HUES6 (cell line): ENCODE measurements at regions not wholly inside any gene's neighbourhood (a gene's known extent, or its start where the extent isn't known, plus 50 kb on each side); places are given as distances from the start of the nearest gene placed in this dataset.

Experiments
- H3K27ac ChIP-seq: 2 replicates; pipeline ENCODE4 v1.7.0; 2013; ENCODE audit warnings: low read depth, mild to moderate bottlenecking, low read length, inconsistent platforms
- H3K27me3 ChIP-seq: 2 replicates; pipeline ENCODE4 v1.6.1; 2013; ENCODE audit warnings: low read length; ENCODE audit not compliant: control insufficient read depth, insufficient read depth
- H3K36me3 ChIP-seq: 2 replicates; pipeline ENCODE4 v1.6.1; 2013; ENCODE audit warnings: low read length; ENCODE audit not compliant: control insufficient read depth, insufficient read depth
- H3K4me1 ChIP-seq: 2 replicates; pipeline ENCODE4 v1.6.1; 2013; ENCODE audit warnings: low read length; ENCODE audit not compliant: control insufficient read depth, insufficient read depth
- H3K4me3 ChIP-seq: 2 replicates; pipeline ENCODE4 v1.5.1; 2013; ENCODE audit warnings: low read depth, low read length
- H3K9ac ChIP-seq: one replicate; pipeline ENCODE4 v1.6.1; 2013; ENCODE audit warnings: mild to moderate bottlenecking, low read length
- H3K9me3 ChIP-seq: 2 replicates; pipeline ENCODE4 v1.6.1; 2013; ENCODE audit warnings: low read depth, low read length; ENCODE audit not compliant: control insufficient read depth, insufficient read depth

GRCh38 chr4:170775851-170776250, 686.1 kb upstream of the AADAT start:
- no peaks in the 10 kb centered on the region for H3K4me1 ChIP-seq
- no peaks in the 10 kb centered on the region for H3K9me3 ChIP-seq
- no peaks in the 10 kb centered on the region for H3K36me3 ChIP-seq

GRCh38 chr4:170773709-170774273, 684.0 kb upstream of the AADAT start:
- Histone ChIP-seq H3K36me3 (no peaks in the 10 kb centered on the region), H3K27ac (no peak overlapping the region), H3K27me3 (no peaks in the 10 kb centered on the region), H3K4me3 (no peak overlapping the region), H3K9me3 (no peaks in the 10 kb centered on the region), H3K4me1 (no peaks in the 10 kb centered on the region), H3K9ac (no peak overlapping the region)

More at GRCh38 chr4:170775851-170776250, 686.1 kb upstream of the AADAT start:
- Histone ChIP-seq H3K9ac (no peak overlapping the region), H3K27me3 (no peaks in the 10 kb centered on the region), H3K4me3 (no peak overlapping the region), H3K27ac (no peak overlapping the region)

- H3K4me1 ChIP-seq: no peaks in the 10 kb centered on the region
- no peaks in the 10 kb centered on the region for H3K9me3 ChIP-seq
- no peaks in the 10 kb centered on the region for H3K36me3 ChIP-seq
- H3K27ac ChIP-seq: no peak overlapping the region
- H3K27me3 ChIP-seq: no peaks in the 10 kb centered on the region
- H3K9ac ChIP-seq: no peak overlapping the region
- no peak overlapping the region for H3K4me3 ChIP-seq
Measured at GRCh38 chr4:170772429-170772828, 682.7 kb upstream of the AADAT start.

DNA sequence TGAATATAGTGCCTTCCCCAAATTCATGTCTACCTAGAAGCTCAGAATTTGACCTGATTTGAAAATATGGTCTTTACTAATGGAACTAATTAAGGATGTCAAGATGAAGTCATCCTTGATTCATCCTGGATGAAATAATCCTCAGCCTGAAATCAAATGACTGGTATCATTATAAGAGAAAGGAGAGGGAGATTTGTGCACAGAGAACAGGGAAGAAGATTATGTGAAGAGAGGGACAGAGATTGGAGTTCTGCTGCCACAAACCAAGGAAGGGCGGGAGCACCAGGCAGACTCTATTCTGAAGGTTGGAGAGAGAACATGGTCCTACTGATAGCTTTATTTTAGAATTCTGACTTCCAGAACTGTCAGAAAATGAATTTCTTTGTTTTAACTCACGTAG, 680.9 kb upstream of the AADAT start:
- no peak overlapping the region for H3K4me3 ChIP-seq
- no peaks in the 10 kb centered on the region for H3K36me3 ChIP-seq
- no peak overlapping the region for H3K9ac ChIP-seq
- H3K9me3 ChIP-seq: no peaks in the 10 kb centered on the region
- no peaks in the 10 kb centered on the region for H3K27me3 ChIP-seq
- no peaks in the 10 kb centered on the region for H3K4me1 ChIP-seq
- H3K27ac ChIP-seq: no peak overlapping the region

DNA sequence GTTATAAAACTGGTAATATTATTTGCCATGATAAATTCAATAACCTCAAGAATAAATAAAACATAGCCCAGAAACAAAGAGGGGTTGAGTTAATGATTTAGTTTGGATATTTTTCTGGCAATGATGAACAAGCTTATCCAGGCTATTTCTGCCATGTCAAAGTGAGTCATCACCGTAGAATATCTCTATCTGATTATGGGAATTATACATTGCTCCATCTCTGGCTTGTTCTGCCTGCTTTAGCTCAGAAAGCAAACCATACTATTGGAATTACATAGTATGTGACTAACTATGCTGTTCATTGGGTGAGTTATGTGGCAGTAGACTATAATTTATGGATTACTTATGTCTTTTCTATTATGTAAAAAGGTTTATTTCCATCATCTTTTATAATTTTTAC, 680.1 kb upstream of the AADAT start:
- H3K36me3 ChIP-seq: no peaks in the 10 kb centered on the region
- no peaks in the 10 kb centered on the region for H3K4me1 ChIP-seq
- no peaks in the 10 kb centered on the region for H3K9me3 ChIP-seq
- H3K4me3 ChIP-seq: no peak overlapping the region
- H3K9ac ChIP-seq: no peak overlapping the region
- no peak overlapping the region for H3K27ac ChIP-seq
- H3K27me3 ChIP-seq: no peaks in the 10 kb centered on the region

- H3K4me3 ChIP-seq: no peak overlapping the region
- H3K27me3 ChIP-seq: no peaks in the 10 kb centered on the region
- H3K9me3 ChIP-seq: peaks cover 18% of the 10 kb centered on the region
- H3K36me3 ChIP-seq: no peaks in the 10 kb centered on the region
- no peak overlapping the region for H3K9ac ChIP-seq
- no peak overlapping the region for H3K27ac ChIP-seq
- H3K4me1 ChIP-seq: no peaks in the 10 kb centered on the region
Measured at GRCh38 chr4:170758988-170759387, 669.2 kb upstream of the AADAT start.

DNA sequence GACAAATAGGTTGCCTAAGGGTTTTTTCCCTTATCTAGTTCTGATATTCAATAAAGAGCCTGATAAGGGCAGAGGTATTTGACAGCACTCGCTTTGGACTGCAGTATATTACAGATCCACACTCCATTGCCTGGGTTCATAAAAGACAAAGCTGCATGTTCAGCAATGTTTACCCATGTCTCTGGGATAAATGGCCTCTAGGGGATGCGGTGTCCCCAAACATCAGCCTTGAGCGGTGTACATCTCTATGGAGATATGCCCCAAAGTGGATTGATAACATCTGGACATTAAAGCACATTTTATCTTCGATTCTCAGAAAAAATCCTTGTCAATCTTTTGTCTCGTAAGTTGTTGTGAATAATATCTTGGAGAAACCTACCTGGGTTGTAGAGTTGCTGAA, 660.8 kb upstream of the AADAT start:
- Histone ChIP-seq H3K4me3 (no peak overlapping the region), H3K27ac (no peak overlapping the region), H3K36me3 (no peaks in the 10 kb centered on the region), H3K9me3 (peaks cover 17% of the 10 kb centered on the region), H3K9ac (no peak overlapping the region), H3K4me1 (no peaks in the 10 kb centered on the region), H3K27me3 (no peaks in the 10 kb centered on the region)

DNA sequence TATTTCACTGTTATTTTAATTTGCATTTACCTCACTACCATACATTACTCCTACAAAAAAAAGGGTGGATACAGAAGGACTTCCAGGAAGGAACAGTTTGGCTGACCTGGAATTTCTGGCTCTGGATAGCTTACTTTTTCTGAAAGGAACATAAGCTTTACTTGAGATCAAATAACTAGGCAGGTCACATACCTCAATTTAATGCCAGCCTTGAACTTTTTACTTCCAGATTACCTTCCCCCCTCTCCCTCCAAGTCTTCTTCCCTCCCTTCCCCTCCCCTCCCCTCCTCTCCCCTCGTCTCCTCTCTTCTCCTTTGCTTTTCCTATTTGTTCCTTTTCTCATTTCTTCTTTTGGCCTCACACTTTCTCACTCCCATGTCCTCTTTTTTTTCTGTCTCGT, 659.2 kb upstream of the AADAT start:
- H3K9ac ChIP-seq: no peak overlapping the region
- no peak overlapping the region for H3K27ac ChIP-seq
- H3K27me3 ChIP-seq: no peaks in the 10 kb centered on the region
- peaks cover 2% of the 10 kb centered on the region; the same call in 1 of the 2 replicates for H3K9me3 ChIP-seq
- H3K4me3 ChIP-seq: no peak overlapping the region
- H3K4me1 ChIP-seq: no peaks in the 10 kb centered on the region
- H3K36me3 ChIP-seq: no peaks in the 10 kb centered on the region

DNA sequence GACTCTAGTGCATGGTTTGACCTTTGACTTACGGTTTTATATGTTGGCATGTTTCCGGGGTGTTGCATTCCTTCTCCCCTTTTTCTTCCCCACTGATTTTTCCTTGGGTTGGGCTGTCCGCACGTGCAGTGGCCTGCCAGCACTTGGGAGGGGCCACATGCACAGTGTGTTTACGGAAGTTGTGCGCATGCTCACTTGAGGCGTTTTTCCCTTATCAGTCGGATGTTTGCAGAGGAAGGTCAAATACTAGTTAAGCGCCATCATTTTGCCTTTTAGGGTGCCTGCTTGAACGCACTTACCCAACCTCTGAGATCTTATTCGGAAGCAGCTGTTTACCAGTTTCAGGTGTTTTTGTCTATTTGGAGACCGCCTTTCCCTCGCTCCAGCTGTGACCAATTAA, 653.9 kb upstream of the AADAT start:
- Histone ChIP-seq H3K4me3 (no peak overlapping the region), H3K36me3 (no peaks in the 10 kb centered on the region), H3K9me3 (no peaks in the 10 kb centered on the region), H3K27me3 (no peaks in the 10 kb centered on the region), H3K4me1 (peaks cover 6% of the 10 kb centered on the region), H3K27ac (no peak overlapping the region), H3K9ac (no peak overlapping the region)

- no peak overlapping the region for H3K4me3 ChIP-seq
- no peaks in the 10 kb centered on the region for H3K36me3 ChIP-seq
- H3K4me1 ChIP-seq: peaks cover 6% of the 10 kb centered on the region
Measured at GRCh38 chr4:170741856-170742255, 652.1 kb upstream of the AADAT start.

GRCh38 chr4:170736710-170737109, 647.0 kb upstream of the AADAT start:
- H3K4me3 ChIP-seq: no peak overlapping the region
- no peak overlapping the region for H3K27ac ChIP-seq
- H3K4me1 ChIP-seq: peaks cover under 1% of the 10 kb centered on the region
- no peak overlapping the region for H3K9ac ChIP-seq
- H3K27me3 ChIP-seq: no peaks in the 10 kb centered on the region
- H3K36me3 ChIP-seq: no peaks in the 10 kb centered on the region
- no peaks in the 10 kb centered on the region for H3K9me3 ChIP-seq

More at GRCh38 chr4:170741856-170742255, 652.1 kb upstream of the AADAT start:
- Histone ChIP-seq H3K9ac (no peak overlapping the region), H3K9me3 (no peaks in the 10 kb centered on the region), H3K27ac (no peak overlapping the region), H3K27me3 (no peaks in the 10 kb centered on the region)

DNA sequence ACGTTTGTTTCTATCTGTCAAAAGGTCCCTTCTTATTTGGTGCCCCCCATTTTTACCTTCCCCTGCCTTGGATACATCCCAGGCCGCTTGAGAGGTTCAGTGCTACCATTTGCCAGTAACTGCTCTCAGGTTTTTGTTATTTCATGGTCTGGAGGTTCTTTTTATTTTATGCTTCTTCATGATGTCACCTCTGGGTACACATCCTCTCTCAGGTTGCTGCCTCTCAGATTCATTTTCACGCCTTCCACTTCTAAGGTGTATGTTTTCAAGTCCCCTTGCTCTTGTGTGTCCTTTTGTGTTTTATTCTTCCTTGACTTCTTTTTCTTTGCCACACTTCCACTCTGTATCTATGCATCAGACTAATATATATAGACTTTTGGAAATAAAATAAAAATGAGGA, 640.1 kb upstream of the AADAT start:
- no peaks in the 10 kb centered on the region for H3K9me3 ChIP-seq
- H3K27me3 ChIP-seq: no peaks in the 10 kb centered on the region
- H3K4me3 ChIP-seq: no peak overlapping the region
- no peak overlapping the region for H3K27ac ChIP-seq
- H3K9ac ChIP-seq: no peak overlapping the region
- H3K4me1 ChIP-seq: no peaks in the 10 kb centered on the region
- H3K36me3 ChIP-seq: no peaks in the 10 kb centered on the region
